Inflammatory macrophage treated with lipopolysaccharide for 1 hour (primary cell): ENCODE measurements at regions not wholly inside any gene's neighbourhood (a gene's known extent, or its start where the extent isn't known, plus 50 kb on each side); places are given as distances from the start of the nearest gene placed in this dataset.

Experiments used
- DNase-seq, 2 donors: peaks; one replicate each; pipeline ENCODE4 v3.0.0-alpha.2; 2020 to 2022

GRCh38 chr10:4132216-4132556 is 347.2 kb upstream of the KLF6 start:
- no peak for DNase-seq

GRCh38 chr10:4131407-4132215 is 346.6 kb upstream of the KLF6 start:
- peak; percentile 85 to 97 for DNase-seq

GRCh38 chr10:4130685-4131084 is 345.7 kb upstream of the KLF6 start:
- peak; percentile 71 to 72 for DNase-seq

- DNase-seq = no peak
Observed at GRCh38 chr10:4129866-4130477, 345.0 kb upstream of the KLF6 start.

- DNase-seq = peak; percentile 89 to 90
Observed at GRCh38 chr10:4127518-4128315, 342.7 kb upstream of the KLF6 start.

- no peak for DNase-seq
Observed at GRCh38 chr10:4125776-4126175, 340.8 kb upstream of the KLF6 start.

GRCh38 chr10:4121502-4122380 is 336.7 kb upstream of the KLF6 start:
- peak; percentile 94 to 99 for DNase-seq

GRCh38 chr10:4120096-4120853 is 335.3 kb upstream of the KLF6 start:
- peak; percentile 87 to 96 for DNase-seq

- DNase-seq = no peak
Observed at GRCh38 chr10:4119107-4119506, 334.1 kb upstream of the KLF6 start.

GRCh38 chr10:4117604-4118003 is 332.6 kb upstream of the KLF6 start:
- DNase-seq = no peak

- DNase-seq = no peak
Observed at GRCh38 chr10:4111643-4112042, 326.6 kb upstream of the KLF6 start.

- no peak for DNase-seq
Observed at GRCh38 chr10:4109469-4109868, 324.5 kb upstream of the KLF6 start.

GRCh38 chr10:4108693-4109092 is 323.7 kb upstream of the KLF6 start:
- no peak for DNase-seq

GRCh38 chr10:4107285-4107851 is 322.4 kb upstream of the KLF6 start:
- DNase-seq = peak; percentile 63 to 67

- DNase-seq = no peak
Observed at GRCh38 chr10:4103603-4104002, 318.6 kb upstream of the KLF6 start.

GRCh38 chr10:4102802-4103344 is 317.9 kb upstream of the KLF6 start:
- no peak for DNase-seq

- DNase-seq = no peak
Observed at GRCh38 chr10:4101918-4102654, 317.1 kb upstream of the KLF6 start.

GRCh38 chr10:4100380-4100779 is 315.4 kb upstream of the KLF6 start:
- DNase-seq = no peak

GRCh38 chr10:4099202-4099601 is 314.2 kb upstream of the KLF6 start:
- no peak for DNase-seq

- DNase-seq = no peak
Observed at GRCh38 chr10:4095166-4095917, 310.3 kb upstream of the KLF6 start.
